SH-SY5Y (cell line): ENCODE measurements at regions not wholly inside any gene's neighbourhood (a gene's known extent, or its start where the extent isn't known, plus 50 kb on each side); places are given as distances from the start of the nearest gene placed in this dataset.

ENCODE experiments used
- GATA2 ChIP-seq: IDR thresholded peaks from 2 replicates; pipeline ENCODE4 v1.6.1; 2011; ENCODE audit warnings: mild to moderate bottlenecking, low read depth, low read length
- GATA3 ChIP-seq: IDR thresholded peaks from 2 replicates; pipeline ENCODE4 v1.6.1; 2011; ENCODE audit warnings: low read depth, mild to moderate bottlenecking, low read length, moderate library complexity

DNA sequence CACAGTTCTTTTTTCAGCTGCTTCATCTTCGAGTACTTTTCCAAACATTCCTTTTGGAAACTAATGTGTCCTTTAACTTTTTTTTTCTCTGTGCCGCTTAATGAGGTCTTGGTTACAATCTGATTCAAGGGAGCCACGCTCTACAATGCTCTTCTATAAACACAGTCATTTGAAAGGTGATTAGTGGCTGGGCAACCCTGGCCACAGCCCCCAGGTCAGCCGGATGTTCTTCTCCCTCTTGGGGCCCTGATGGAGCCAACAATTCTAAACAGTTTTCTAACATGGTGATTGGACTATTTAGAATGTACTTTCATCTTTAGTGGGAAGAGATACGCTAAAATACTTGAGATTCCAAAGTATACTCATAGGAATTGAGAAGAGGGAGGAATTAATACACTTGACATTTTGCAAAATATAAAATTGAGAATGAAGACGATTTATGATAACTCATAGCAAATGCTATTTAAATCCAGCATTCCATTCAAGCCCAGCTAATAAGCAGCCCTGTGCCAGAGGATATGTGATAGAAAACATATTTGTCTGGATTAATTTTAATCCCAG, 83.7 kb upstream of the MBOAT2 start:
- TF ChIP-seq GATA2 (no peak), GATA3 (no peak)

GRCh38 chr2:9086465-9086864, 83.0 kb upstream of the MBOAT2 start:
- TF ChIP-seq GATA3 (no peak), GATA2 (no peak)

- TF ChIP-seq GATA3 (no peak), GATA2 (no peak)
Measured at GRCh38 chr2:9085353-9085752, 81.9 kb upstream of the MBOAT2 start.

DNA sequence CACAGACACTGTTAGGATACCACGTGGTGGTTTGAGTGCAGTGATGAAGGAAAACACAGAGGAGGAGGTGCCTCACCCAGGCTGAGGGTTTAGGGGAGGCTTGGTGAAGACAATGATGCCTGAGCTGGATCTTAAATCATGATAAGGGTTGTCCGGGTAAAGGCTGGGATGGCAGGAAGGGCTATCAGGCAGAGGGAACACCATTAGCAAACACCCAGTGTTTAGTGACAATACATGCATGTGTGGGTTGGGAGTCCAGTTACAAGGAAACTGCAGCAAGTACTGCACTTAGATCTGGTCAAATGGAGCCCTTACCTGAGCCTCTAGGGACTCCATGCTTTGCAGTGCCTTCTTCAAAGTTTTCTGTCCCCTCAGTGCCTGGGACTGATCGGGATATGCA, 79.8 kb upstream of the MBOAT2 start:
- TF ChIP-seq GATA2 = no peak
- TF ChIP-seq GATA3 = no peak

DNA sequence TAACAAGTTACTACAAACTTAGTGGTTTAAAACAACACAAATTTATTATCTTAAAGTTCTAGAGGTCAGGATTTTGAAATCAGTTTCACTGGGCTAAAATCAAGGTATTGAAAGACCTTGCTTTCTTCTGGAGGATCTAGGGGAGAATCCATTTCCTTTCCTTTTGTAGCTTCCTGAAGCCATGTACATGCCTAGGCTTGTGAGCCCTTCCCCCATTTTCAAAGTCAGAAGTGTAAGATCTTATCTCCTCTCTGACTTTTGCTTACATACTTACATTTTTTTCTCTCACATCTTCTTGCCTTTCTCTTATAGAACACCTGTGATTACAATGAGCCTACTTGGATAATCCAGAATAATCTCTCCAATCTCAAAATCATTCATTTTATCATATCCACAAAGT, 78.7 kb upstream of the MBOAT2 start:
- TF ChIP-seq GATA2 (no peak), GATA3 (no peak)

DNA sequence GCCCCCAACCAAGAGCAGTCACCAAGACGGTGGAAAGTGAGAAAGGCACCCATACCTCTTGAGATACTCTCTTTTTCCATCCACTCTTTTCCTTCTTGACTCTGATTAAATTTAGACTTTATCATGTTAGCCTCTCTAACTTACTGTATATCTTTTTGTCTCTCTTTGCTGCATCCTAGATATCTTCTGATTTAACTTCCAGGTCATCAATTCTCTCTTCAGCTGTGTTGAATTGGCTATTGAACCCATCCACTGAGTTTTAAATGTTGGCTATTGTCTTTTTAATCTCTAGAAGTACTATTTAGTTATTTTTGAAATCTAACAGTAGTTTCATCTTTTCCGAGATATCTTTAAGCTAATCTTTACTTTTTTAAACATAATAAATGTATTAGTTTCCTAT, 78.3 kb upstream of the MBOAT2 start:
- TF ChIP-seq GATA3 (no peak), GATA2 (no peak)

GRCh38 chr2:9078405-9078804, 74.9 kb upstream of the MBOAT2 start:
- no peak for TF ChIP-seq GATA3
- TF ChIP-seq GATA2 = no peak

DNA sequence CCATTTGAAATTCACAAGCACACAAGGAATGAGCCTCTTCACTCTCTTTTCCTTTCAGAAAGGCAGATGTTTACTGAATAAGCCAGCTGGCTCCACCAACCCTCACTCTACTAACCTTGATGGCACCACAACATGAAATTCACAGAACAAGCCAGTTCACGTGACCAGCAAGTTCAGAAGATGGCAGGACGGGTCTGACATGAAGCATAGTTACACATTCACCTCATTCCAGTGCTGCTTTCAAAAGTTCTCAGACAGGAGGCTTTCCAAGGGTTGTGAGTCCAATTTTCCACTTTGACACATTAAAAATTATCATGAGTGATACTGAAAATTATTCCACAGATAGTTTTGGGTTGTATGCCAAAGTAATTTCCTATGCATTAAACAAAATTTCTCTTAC, 74.2 kb upstream of the MBOAT2 start:
- TF ChIP-seq GATA2 (no peak), GATA3 (no peak)

GRCh38 chr2:9076755-9077154, 73.3 kb upstream of the MBOAT2 start:
- TF ChIP-seq GATA3 (no peak), GATA2 (no peak)

- TF ChIP-seq GATA2 (no peak), GATA3 (no peak)
Measured at GRCh38 chr2:9076210-9076609, 72.7 kb upstream of the MBOAT2 start.

DNA sequence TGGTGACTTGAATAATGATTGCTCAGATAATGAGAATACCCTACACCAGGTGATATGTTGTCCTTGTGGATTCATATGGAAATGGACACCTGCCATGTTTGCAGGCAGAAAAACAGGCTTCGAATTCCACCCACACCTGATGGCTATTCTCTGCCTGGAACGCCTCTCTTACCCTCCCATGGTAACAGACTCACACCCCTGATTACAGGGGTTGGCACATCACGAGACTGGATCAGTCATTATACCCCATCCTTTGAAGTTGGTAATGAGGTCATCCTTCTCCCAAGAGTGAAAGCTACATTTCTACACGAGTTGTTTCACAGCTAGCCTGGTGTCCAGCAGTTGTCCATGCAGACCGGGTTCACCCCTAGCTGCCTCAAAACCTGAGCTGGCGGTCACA, 71.4 kb upstream of the MBOAT2 start:
- TF ChIP-seq GATA3 (no peak), GATA2 (no peak)

DNA sequence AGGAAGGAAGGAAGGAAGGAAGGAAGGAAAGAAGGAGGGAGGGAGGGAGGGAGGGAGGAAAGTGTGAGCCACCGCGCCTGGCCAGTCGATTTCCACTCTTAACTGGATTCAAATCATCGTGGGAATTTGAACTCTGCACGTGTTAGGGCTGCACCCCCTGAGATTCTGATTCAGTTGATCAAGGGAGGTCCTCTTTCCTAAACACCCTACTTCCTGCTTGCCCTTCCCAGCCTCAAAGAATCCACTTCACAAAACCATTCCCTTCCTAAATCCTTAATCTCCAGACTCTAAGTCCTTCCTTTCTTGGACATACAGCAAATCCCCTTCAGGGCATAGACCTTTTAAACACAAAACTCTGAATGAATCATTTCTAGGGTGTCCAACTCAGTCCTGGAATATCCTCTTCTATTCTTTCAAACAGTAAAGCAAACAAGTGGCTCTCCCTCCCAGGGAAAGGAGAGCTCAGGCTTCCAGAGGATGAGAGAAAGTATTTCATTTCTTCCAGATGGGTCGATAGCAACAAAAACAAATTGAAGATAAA, 68.2 kb upstream of the MBOAT2 start:
- TF ChIP-seq GATA2 (no peak), GATA3 (no peak)

DNA sequence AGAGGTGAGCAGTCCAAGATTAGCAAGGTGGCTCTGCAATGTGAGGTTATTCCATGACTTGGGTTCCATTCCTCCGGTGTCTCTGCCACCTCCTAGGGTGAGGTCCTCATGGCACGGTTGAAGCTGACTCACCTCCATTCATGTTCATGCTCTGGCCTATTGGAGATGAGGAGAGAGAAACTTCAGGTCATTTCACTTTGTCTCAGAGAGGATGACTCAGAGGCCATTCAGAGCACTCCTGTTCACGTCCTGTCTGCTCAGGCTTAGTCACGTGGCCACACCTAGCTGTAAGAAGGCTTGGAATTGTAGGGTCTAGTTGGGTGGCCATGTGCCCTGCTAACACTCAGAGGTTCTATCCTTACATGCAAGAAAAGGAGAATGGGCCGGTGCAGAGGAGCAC, 67.5 kb upstream of the MBOAT2 start:
- TF ChIP-seq GATA3 (no peak), GATA2 (no peak)

DNA sequence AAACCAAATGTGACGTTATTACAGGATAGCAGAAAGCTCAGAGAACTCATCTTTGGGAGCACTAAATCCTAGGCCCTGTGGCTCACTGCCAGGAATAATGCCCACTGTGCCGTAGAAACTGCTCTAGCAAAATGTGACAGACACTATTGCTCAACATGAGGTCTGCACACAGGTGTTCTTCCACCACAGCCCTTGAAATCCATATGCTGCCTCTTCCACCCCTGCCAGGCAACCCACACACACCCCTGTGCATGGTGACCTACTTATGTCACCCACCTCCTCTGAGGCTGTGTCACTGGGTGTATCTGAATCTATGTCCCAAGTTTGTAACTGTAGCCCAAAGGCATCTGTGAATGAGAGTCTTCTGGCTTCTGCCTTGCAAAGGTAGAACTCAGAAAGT, 66.1 kb upstream of the MBOAT2 start:
- no peak for TF ChIP-seq GATA3
- no peak for TF ChIP-seq GATA2

GRCh38 chr2:9065901-9066300, 62.4 kb upstream of the MBOAT2 start:
- TF ChIP-seq GATA2 = no peak
- no peak for TF ChIP-seq GATA3

GRCh38 chr2:9063023-9063606, 59.6 kb upstream of the MBOAT2 start:
- TF ChIP-seq GATA2 (no peak), GATA3 (no peak)

- TF ChIP-seq GATA3 (peak; percentile 93), GATA2 (peak; percentile 97)
Measured at GRCh38 chr2:9060819-9061218, 57.3 kb upstream of the MBOAT2 start.
